Esophagus muscularis mucosa (tissue), 3 donors: ENCODE measurements at regions not wholly inside any gene's neighbourhood (a gene's known extent, or its start where the extent isn't known, plus 50 kb on each side); places are given as distances from the start of the nearest gene placed in this dataset.

Experiments
- small RNA-seq, 3 donors: library from RNA; depleted of rRNA; stranded (forward); fragments of <200 nt; gene quantifications; one replicate each; pipeline ENCODE3, GENCODE V24; 2016

Small RNA genes lying in the stretch of these regions (small RNA-seq; reads per million reads assigned to genes)
- gene RF00279 (0 reads per million in 3 donors), gene Z82210.1 (0 reads per million in 3 donors)
